ENCODE measurements at regions not wholly inside any gene's neighbourhood (a gene's known extent, or its start where the extent isn't known, plus 50 kb on each side); places are given as distances from the start of the nearest gene placed in this dataset.

- Mint-ChIP-seq H3K27ac (no peak overlapping the region), H3K27me3 (no peaks in the 10 kb centered on the region), H3K4me3 (no peak overlapping the region), H3K36me3 (no peaks in the 10 kb centered on the region), H3K9me3 (peaks cover 18% of the 10 kb centered on the region), H3K4me1 (ENCODE audit: low read depth) (no peaks in the 10 kb centered on the region)
- POLR2A ChIA-PET = no interaction called here
- no peak for DNase-seq
- CTCF ChIA-PET = no interaction called here
- intact Hi-C loops (cut with micrococcal nuclease) = no loop called here
Measured at GRCh38 chr4:159871141-159871540, 768.3 kb downstream of the RAPGEF2 start.

DNA sequence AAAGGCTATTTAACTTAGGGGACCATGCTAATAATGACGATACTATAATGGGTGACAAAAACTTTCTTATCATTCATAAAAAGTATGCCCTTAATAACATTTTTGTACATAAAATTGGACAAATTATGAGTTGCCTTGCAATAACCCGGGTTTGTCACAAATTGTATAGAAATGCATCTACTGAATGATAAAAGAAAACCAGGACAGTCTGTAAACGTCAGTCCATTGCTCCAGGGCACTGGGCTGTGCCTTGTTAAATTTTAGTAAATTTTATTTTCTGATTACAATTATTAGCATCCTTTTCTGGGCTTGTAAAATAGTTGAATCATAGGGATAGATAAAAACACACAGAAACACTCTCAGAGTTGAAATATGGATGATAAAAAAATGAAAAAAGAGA, 778.3 kb downstream of the RAPGEF2 start:
- intact Hi-C loops (cut with micrococcal nuclease) = no loop called here
- no peaks in the 10 kb centered on the region for H3K4me1 Mint-ChIP-seq (ENCODE audit: low read depth)
- H3K4me3 Mint-ChIP-seq = no peak overlapping the region
- CTCF ChIA-PET = no interaction called here
- no peak for DNase-seq
- no peak overlapping the region for H3K27ac Mint-ChIP-seq
- POLR2A ChIA-PET = no interaction called here
- no peaks in the 10 kb centered on the region for H3K27me3 Mint-ChIP-seq
- H3K9me3 Mint-ChIP-seq = no peaks in the 10 kb centered on the region
- H3K36me3 Mint-ChIP-seq = no peaks in the 10 kb centered on the region

GRCh38 chr4:159884989-159885388, 782.1 kb downstream of the RAPGEF2 start:
- Mint-ChIP-seq H3K27me3 (no peaks in the 10 kb centered on the region), H3K4me3 (no peak overlapping the region), H3K9me3 (peaks cover 3% of the 10 kb centered on the region), H3K4me1 (ENCODE audit: low read depth) (no peaks in the 10 kb centered on the region), H3K27ac (no peak overlapping the region), H3K36me3 (no peaks in the 10 kb centered on the region)
- CTCF ChIA-PET = no interaction called here
- POLR2A ChIA-PET = no interaction called here
- intact Hi-C loops (cut with micrococcal nuclease) = no loop called here
- DNase-seq = no peak

DNA sequence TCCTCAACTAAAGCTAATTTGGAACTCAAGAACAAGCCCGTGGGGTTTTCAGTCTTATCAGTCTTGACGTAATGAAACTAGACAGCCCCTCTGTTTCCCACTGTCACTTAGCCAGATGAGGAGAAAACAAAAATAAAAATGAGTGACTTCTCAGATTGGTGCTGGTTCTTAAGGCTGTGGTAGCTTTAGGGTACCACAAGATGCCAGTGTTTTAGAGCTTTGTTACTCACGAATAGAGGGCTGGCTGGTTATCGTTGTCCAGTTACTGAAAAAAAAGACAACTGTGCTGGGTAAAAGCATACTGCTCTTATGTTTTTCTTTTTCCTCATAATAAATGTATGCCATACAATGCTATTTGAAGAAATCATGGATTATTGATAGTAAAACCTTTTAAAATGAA, 796.7 kb downstream of the RAPGEF2 start:
- Mint-ChIP-seq H3K9me3 (no peaks in the 10 kb centered on the region), H3K27ac (no peak overlapping the region), H3K4me3 (no peak overlapping the region), H3K4me1 (ENCODE audit: low read depth) (no peaks in the 10 kb centered on the region), H3K27me3 (no peaks in the 10 kb centered on the region), H3K36me3 (no peaks in the 10 kb centered on the region)
- POLR2A ChIA-PET = no interaction called here
- intact Hi-C loops (cut with micrococcal nuclease) = no loop called here
- CTCF ChIA-PET = no interaction called here
- no peak for DNase-seq

GRCh38 chr4:159900562-159900961, 797.7 kb downstream of the RAPGEF2 start:
- DNase-seq = no peak
- Mint-ChIP-seq H3K9me3 (no peaks in the 10 kb centered on the region), H3K36me3 (no peaks in the 10 kb centered on the region), H3K4me3 (no peak overlapping the region), H3K27me3 (no peaks in the 10 kb centered on the region), H3K27ac (no peak overlapping the region), H3K4me1 (ENCODE audit: low read depth) (no peaks in the 10 kb centered on the region)
- CTCF ChIA-PET = interaction anchor here (0.6 kb wide), 1 partner anchor 521 kb away, joined by 5 read pairs; no protein-coding TSS in a partner anchor
- POLR2A ChIA-PET = no interaction called here
- intact Hi-C loops (cut with micrococcal nuclease) = no loop called here

- Mint-ChIP-seq H3K27me3 (no peaks in the 10 kb centered on the region), H3K9me3 (peaks cover 3% of the 10 kb centered on the region), H3K4me3 (no peak overlapping the region), H3K27ac (no peak overlapping the region), H3K36me3 (no peaks in the 10 kb centered on the region), H3K4me1 (ENCODE audit: low read depth) (no peaks in the 10 kb centered on the region)
- intact Hi-C loops (cut with micrococcal nuclease) = no loop called here
- DNase-seq = no peak
- CTCF ChIA-PET = no interaction called here
- POLR2A ChIA-PET = no interaction called here
Measured at GRCh38 chr4:159902648-159903047, 799.8 kb downstream of the RAPGEF2 start.

DNA sequence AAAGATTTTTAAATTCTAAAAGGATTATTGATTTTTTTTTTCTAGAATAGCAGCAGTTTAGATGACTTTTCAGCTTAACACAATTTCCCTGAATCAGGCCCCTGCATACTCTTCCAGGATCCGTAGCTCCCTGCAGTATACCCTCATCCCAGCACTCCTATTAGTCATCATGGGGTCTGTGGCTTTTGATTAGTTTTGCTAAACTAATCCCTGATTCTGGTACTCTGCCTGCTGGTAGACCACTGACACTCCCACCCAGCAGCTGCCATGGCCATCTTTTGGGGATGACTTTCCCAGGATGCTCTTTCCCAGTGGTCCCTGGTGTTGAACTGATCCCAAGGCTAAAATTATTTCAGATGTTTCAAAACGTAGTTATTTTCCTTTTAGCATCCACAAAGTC, 802.0 kb downstream of the RAPGEF2 start:
- H3K4me1 Mint-ChIP-seq (ENCODE audit: low read depth) = no peaks in the 10 kb centered on the region
- no peaks in the 10 kb centered on the region for H3K36me3 Mint-ChIP-seq
- no peak overlapping the region for H3K4me3 Mint-ChIP-seq
- intact Hi-C loops (cut with micrococcal nuclease) = no loop called here
- ChIA-PET POLR2A (no interaction called here), CTCF (no interaction called here)
- H3K27me3 Mint-ChIP-seq = no peaks in the 10 kb centered on the region
- DNase-seq = no peak
- no peak overlapping the region for H3K27ac Mint-ChIP-seq
- peaks cover 8% of the 10 kb centered on the region for H3K9me3 Mint-ChIP-seq

GRCh38 chr4:159906051-159906450, 803.2 kb downstream of the RAPGEF2 start:
- H3K36me3 Mint-ChIP-seq = no peaks in the 10 kb centered on the region
- no peak overlapping the region for H3K27ac Mint-ChIP-seq
- intact Hi-C loops (cut with micrococcal nuclease) = no loop called here
- no peaks in the 10 kb centered on the region for H3K27me3 Mint-ChIP-seq
- H3K4me3 Mint-ChIP-seq = no peak overlapping the region
- H3K4me1 Mint-ChIP-seq (ENCODE audit: low read depth) = no peaks in the 10 kb centered on the region
- ChIA-PET CTCF (interaction anchor here (0.9 kb wide), 1 partner anchor 84 kb away, joined by 3 read pairs; no protein-coding TSS in a partner anchor), POLR2A (no interaction called here)
- DNase-seq = no peak
- peaks cover 10% of the 10 kb centered on the region for H3K9me3 Mint-ChIP-seq

GRCh38 chr4:159906517-159906916, 803.6 kb downstream of the RAPGEF2 start:
- ChIA-PET POLR2A (no interaction called here), CTCF (interaction anchor here (0.9 kb wide), 1 partner anchor 85 kb away, joined by 3 read pairs; no protein-coding TSS in a partner anchor)
- H3K9me3 Mint-ChIP-seq = peaks cover 10% of the 10 kb centered on the region
- no peak overlapping the region for H3K4me3 Mint-ChIP-seq
- H3K36me3 Mint-ChIP-seq = no peaks in the 10 kb centered on the region
- no peak for DNase-seq
- intact Hi-C loops (cut with micrococcal nuclease) = no loop called here
- H3K27ac Mint-ChIP-seq = no peak overlapping the region
- no peaks in the 10 kb centered on the region for H3K27me3 Mint-ChIP-seq
- H3K4me1 Mint-ChIP-seq (ENCODE audit: low read depth) = no peaks in the 10 kb centered on the region

DNA sequence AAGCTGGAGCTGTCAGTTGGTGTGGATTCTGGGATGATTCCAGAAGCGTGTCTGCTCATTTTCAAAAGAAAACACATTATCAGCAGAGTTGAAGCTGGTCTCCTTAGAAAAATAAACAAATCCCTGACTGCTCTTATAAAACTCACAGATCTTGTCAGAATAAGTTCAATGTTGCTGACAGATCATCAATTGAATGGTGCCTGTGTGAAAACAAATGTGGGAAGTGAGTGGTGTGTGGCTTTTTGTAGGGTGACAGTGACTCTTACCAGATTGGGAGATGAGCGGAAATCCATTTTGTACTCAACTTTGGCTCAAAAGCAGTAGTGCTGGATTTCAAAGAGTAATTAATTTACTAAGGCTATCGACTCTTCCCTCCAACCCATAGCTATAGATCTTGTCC, 807.8 kb downstream of the RAPGEF2 start:
- Mint-ChIP-seq H3K27ac (no peak overlapping the region), H3K4me1 (ENCODE audit: low read depth) (no peaks in the 10 kb centered on the region), H3K36me3 (no peaks in the 10 kb centered on the region), H3K9me3 (peaks cover 10% of the 10 kb centered on the region), H3K27me3 (no peaks in the 10 kb centered on the region), H3K4me3 (no peak overlapping the region)
- POLR2A ChIA-PET = no interaction called here
- intact Hi-C loops (cut with micrococcal nuclease) = no loop called here
- CTCF ChIA-PET = no interaction called here
- DNase-seq = no peak

DNA sequence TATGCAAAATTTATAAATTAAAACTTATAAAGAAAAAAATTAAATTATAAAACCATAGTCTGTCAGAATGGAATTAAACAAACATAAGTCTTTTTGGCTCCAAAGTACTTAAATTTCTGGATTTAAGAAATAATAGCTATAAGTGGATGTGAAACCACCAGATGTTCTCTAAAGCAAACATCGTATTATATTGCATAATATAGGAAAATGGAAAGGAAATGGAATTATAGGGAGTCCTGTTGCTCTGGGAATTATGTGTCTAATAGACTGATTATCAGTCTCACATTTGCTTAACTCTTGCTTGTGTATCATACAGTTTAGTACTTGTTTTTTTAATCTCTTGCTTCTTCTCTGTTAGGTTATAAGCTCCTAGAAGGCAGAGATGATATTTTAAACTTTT, 819.2 kb downstream of the RAPGEF2 start:
- CTCF ChIA-PET = no interaction called here
- intact Hi-C loops (cut with micrococcal nuclease) = no loop called here
- Mint-ChIP-seq H3K9me3 (peaks cover 22% of the 10 kb centered on the region), H3K27me3 (no peaks in the 10 kb centered on the region), H3K36me3 (no peaks in the 10 kb centered on the region), H3K4me3 (no peak overlapping the region), H3K27ac (no peak overlapping the region), H3K4me1 (ENCODE audit: low read depth) (no peaks in the 10 kb centered on the region)
- DNase-seq = no peak
- POLR2A ChIA-PET = no interaction called here

DNA sequence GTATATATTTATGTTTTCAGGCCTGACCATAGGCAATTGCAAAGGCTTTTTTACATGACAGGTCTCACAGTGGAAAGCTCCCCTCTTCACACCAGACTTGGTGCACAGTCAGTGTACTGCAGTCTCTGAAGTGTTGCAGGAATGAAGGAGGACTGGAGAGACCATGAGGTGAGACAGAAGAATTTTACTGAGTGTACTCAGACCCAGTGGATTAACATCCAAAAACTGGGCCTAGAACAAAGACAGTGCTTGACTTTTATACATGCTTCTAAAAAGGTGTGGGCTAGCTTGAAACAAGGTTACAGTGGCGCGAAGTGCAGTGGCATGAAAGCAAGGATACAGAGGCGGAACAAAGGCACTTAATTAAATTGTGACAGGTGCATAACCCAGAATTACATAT, 822.9 kb downstream of the RAPGEF2 start:
- ChIA-PET POLR2A (interaction anchor here (0.6 kb wide), 1 partner anchor 546 kb away, joined by 3 read pairs; no protein-coding TSS in a partner anchor), CTCF (no interaction called here)
- H3K27me3 Mint-ChIP-seq = no peaks in the 10 kb centered on the region
- no peak overlapping the region for H3K4me3 Mint-ChIP-seq
- DNase-seq = no peak
- H3K27ac Mint-ChIP-seq = no peak overlapping the region
- H3K9me3 Mint-ChIP-seq = peaks cover 38% of the 10 kb centered on the region
- intact Hi-C loops (cut with micrococcal nuclease) = no loop called here
- no peaks in the 10 kb centered on the region for H3K36me3 Mint-ChIP-seq
- H3K4me1 Mint-ChIP-seq (ENCODE audit: low read depth) = no peaks in the 10 kb centered on the region

GRCh38 chr4:159926871-159927270, 824.0 kb downstream of the RAPGEF2 start:
- peaks cover 41% of the 10 kb centered on the region for H3K9me3 Mint-ChIP-seq
- DNase-seq = no peak
- intact Hi-C loops (cut with micrococcal nuclease) = no loop called here
- ChIA-PET POLR2A (no interaction called here), CTCF (no interaction called here)
- no peak overlapping the region for H3K27ac Mint-ChIP-seq
- no peaks in the 10 kb centered on the region for H3K4me1 Mint-ChIP-seq (ENCODE audit: low read depth)
- no peaks in the 10 kb centered on the region for H3K27me3 Mint-ChIP-seq
- H3K4me3 Mint-ChIP-seq = no peak overlapping the region
- no peaks in the 10 kb centered on the region for H3K36me3 Mint-ChIP-seq

- POLR2A ChIA-PET = no interaction called here
- Mint-ChIP-seq H3K27ac (no peak overlapping the region), H3K36me3 (no peaks in the 10 kb centered on the region), H3K27me3 (no peaks in the 10 kb centered on the region), H3K4me1 (ENCODE audit: low read depth) (no peaks in the 10 kb centered on the region), H3K4me3 (no peak overlapping the region), H3K9me3 (peaks cover 41% of the 10 kb centered on the region)
- CTCF ChIA-PET = no interaction called here
- intact Hi-C loops (cut with micrococcal nuclease) = no loop called here
- DNase-seq = no peak
Measured at GRCh38 chr4:159927781-159928180, 824.9 kb downstream of the RAPGEF2 start.

Data from activated CD4-positive, alpha-beta memory T cell treated with anti-CD3 and anti-CD28 coated beads for 36 hours (primary cell).